ENCODE measurements at regions not wholly inside any gene's neighbourhood (a gene's known extent, or its start where the extent isn't known, plus 50 kb on each side); places are given as distances from the start of the nearest gene placed in this dataset.

DNA sequence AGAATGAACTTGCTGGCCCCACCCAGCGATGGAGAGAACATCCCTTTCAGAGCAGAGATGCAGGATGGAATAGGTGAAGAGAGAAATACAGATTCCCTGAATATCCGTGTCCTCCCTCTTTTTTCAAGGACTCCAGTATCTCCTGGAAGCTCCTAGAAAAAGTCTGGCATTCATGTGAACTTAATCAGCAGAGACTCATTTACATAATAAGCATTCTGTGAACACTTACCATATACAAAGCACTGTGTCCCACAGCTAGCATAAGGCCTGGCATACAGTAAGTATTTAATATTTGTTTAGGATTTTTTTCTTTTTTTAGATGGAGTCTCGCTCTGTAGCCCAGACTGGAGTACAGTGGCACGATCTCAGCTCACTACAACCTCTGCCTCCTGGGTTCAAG, 208.5 kb upstream of the RPL38 start:
- 87 to 89% methylated on average over 4 of the region's 4 CpGs for WGBS, 2 donors
- H3K27me3 ChIP-seq: peaks cover 0 to 55% (median 0%) of the 10 kb centered on the region in 4 donors
- TF ChIP-seq POLR2A (IDR thresholded peaks at IDR 0.05): no peak
- TF ChIP-seq, protein P1, sequence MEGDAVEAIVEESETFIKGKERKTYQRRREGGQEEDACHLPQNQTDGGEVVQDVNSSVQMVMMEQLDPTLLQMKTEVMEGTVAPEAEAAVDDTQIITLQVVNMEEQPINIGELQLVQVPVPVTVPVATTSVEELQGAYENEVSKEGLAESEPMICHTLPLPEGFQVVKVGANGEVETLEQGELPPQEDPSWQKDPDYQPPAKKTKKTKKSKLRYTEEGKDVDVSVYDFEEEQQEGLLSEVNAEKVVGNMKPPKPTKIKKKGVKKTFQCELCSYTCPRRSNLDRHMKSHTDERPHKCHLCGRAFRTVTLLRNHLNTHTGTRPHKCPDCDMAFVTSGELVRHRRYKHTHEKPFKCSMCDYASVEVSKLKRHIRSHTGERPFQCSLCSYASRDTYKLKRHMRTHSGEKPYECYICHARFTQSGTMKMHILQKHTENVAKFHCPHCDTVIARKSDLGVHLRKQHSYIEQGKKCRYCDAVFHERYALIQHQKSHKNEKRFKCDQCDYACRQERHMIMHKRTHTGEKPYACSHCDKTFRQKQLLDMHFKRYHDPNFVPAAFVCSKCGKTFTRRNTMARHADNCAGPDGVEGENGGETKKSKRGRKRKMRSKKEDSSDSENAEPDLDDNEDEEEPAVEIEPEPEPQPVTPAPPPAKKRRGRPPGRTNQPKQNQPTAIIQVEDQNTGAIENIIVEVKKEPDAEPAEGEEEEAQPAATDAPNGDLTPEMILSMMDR (IDR thresholded peaks at IDR 0.05): no peak

DNA sequence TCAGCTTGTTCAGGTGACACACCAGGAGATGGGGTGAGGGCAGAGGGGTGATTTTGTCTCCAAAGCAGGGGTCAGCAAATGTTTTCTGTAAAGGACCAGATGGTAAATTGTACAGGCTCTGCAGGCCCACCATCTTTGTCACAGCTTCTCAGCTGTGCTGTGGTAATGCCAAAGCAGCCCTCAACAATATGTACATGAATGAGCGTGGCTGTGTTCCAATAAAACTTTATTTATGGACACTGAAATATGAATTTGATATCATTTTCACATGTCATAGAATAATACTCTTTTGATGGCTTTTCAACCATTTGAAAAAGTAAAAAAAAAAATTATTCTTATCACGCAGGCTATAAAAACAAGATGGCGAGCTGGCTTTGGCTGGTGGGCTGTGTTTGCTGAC, 206.4 kb upstream of the RPL38 start:
- Histone ChIP-seq H3K4me3 (no peak overlapping the region), H3K9me3 (no peaks in the 10 kb centered on the region), H3K36me3 (no peaks in the 10 kb centered on the region), H3K27ac (no peak overlapping the region), H3K4me1 (peaks cover 0 to 10% (median 0%) of the 10 kb centered on the region in 3 donors), H3K27me3 (peaks cover 0 to 44% (median 0%) of the 10 kb centered on the region in 4 donors)
- DNase-seq: no peak
- intact Hi-C loops (cut with DNase I): no loop called here
- no peak for TF ChIP-seq POLR2A (IDR thresholded peaks at IDR 0.05)
- TF ChIP-seq, protein P1 (IDR thresholded peaks at IDR 0.05): no peak
- WGBS, 2 donors: 84 to 98% methylated on average over 3 of the region's 3 CpGs

More for the DNA sequence above, 208.5 kb upstream of the RPL38 start:
- no peak for DNase-seq
- intact Hi-C loops (cut with DNase I): no loop called here
- H3K36me3 ChIP-seq: no peaks in the 10 kb centered on the region
- H3K9me3 ChIP-seq: no peaks in the 10 kb centered on the region
- H3K27ac ChIP-seq: no peak overlapping the region
- H3K4me1 ChIP-seq: peaks cover 0 to 10% (median 0%) of the 10 kb centered on the region in 3 donors
- no peak overlapping the region for H3K4me3 ChIP-seq

DNA sequence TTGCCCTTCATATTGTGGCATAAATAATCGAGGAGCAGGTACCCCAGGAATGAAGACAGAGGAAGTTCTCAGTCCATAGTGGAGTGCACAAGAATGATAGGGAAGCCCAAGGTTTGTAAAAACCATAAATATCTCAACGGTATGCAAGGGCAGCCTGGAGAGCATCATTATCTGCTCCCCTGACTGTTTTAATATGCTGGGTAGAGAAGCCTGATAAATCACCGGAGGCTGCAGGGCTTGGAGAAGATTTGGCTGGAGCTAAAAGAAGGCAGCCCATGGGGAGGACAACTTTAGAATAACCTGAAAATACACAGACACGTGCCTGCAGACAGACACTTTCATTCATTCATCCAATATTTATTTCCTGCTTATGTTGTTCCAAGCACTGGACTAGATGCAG, 205.2 kb upstream of the RPL38 start:
- 26 to 42% methylated on average over 4 of the region's 4 CpGs for WGBS, 2 donors
- TF ChIP-seq POLR2A (IDR thresholded peaks at IDR 0.05): no peak
- TF ChIP-seq, protein P1 (IDR thresholded peaks at IDR 0.05): no peak
- intact Hi-C loops (cut with DNase I): no loop called here

DNA sequence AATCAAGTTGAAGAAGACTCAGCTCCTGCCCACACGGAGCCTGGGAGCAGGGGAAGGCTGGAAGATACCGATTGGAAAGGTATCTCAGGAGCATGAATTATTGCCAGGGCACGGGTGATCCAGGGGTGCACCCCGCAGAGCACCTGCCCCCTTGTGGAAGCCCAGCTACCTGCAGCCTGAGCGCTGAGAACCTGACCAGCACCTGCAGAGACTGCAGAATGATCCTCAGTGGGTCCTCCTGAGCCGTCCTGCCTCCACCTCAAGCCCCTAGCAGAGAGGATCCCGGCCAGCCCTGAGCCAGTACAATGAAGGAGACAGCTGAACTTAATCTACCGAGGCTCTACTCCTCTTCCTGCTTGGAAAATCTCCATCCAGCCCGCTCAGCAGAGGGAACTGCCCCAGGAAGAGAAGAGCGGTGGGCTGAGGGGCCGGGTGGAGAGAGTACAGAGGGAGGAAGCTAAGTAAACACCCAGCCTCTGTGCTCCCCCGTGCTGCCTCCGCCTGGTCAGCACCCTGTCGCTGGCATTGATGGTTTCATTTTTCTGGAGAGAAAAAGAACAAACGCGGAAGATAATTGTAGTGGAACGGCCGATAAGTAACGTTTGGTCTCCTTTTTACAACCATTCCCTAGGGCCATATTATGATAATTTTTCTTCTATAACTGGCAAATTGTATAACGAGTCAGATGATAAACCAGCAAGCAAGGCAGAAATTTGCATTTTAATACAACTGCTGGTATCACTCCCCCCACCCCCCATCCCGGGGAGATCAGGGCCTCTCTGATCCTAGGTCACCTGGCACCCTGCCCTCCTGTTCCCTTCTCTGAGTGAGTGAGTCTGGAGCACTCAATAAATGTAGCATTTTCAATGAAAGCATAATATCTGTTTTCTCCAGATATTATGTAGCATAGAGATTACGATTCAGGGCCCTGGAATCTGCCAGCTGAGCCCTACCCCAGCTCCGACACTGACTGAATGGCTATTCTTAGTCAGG, 204.5 kb upstream of the RPL38 start:
- H3K27ac ChIP-seq: no peak overlapping the region
- peaks cover 0 to 10% (median 0%) of the 10 kb centered on the region in 3 donors for H3K4me1 ChIP-seq
- intact Hi-C loops (cut with DNase I): no loop called here
- no peaks in the 10 kb centered on the region for H3K9me3 ChIP-seq
- H3K4me3 ChIP-seq: peak overlapping the region in 2 of 4 donors; percentile 4 to 33
- TF ChIP-seq, protein P1 (IDR thresholded peaks at IDR 0.05): peak; percentile 66 to 89 (median 76)
- no peak for TF ChIP-seq POLR2A (IDR thresholded peaks at IDR 0.05)
- H3K36me3 ChIP-seq: no peaks in the 10 kb centered on the region
- peaks cover 0 to 43% (median 0%) of the 10 kb centered on the region in 4 donors for H3K27me3 ChIP-seq
- no peak for DNase-seq
- 32 to 34% methylated on average over 20 to 22 of the region's 23 CpGs for WGBS, 2 donors

More for the DNA sequence above, 205.2 kb upstream of the RPL38 start:
- Histone ChIP-seq H3K36me3 (no peaks in the 10 kb centered on the region), H3K27me3 (peaks cover 0 to 42% (median 0%) of the 10 kb centered on the region in 4 donors), H3K4me1 (peaks cover 0 to 10% (median 0%) of the 10 kb centered on the region in 3 donors), H3K4me3 (no peak overlapping the region), H3K9me3 (no peaks in the 10 kb centered on the region), H3K27ac (no peak overlapping the region)
- no peak for DNase-seq

DNA sequence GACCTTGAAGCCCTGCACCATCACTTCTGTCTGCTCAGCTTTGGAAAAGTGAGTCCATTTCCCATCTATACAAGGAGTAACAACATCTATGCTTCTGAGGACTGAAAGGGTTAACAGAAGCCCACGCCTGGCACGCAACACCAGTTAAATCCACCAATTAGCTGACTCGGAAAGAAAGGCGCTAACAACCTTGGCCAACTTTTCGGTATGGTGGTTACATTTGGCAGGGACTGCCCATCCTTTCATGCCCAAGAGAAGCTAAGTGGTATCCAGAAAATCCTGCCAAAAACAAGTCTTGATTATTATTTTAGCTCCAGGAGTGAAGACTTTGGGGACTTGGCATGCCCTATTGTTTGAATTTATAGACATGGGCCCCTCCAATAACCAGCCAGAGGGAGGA, 202.3 kb upstream of the RPL38 start:
- intact Hi-C loops (cut with DNase I): no loop called here
- no peak overlapping the region for H3K27ac ChIP-seq
- no peaks in the 10 kb centered on the region for H3K9me3 ChIP-seq
- H3K36me3 ChIP-seq: no peaks in the 10 kb centered on the region
- DNase-seq: no peak
- no peak for TF ChIP-seq POLR2A (IDR thresholded peaks at IDR 0.05)
- TF ChIP-seq, protein P1 (IDR thresholded peaks at IDR 0.05): no peak
- H3K27me3 ChIP-seq: peaks cover 0 to 65% (median 0%) of the 10 kb centered on the region in 4 donors
- peaks cover 0 to 10% (median 0%) of the 10 kb centered on the region in 3 donors for H3K4me1 ChIP-seq
- WGBS, 2 donors: 30 to 44% methylated on average over 5 of the region's 5 CpGs
- no peak overlapping the region for H3K4me3 ChIP-seq

Measured in esophagus squamous epithelium (tissue), 5 donors.